SK-N-SH (cell line): ENCODE measurements at regions not wholly inside any gene's neighbourhood (a gene's known extent, or its start where the extent isn't known, plus 50 kb on each side); places are given as distances from the start of the nearest gene placed in this dataset.
A peak's percentile ranks its signal among the peaks of the same experiment; 100 is the strongest.

Source experiments
- CTCF ChIA-PET: fragments of 300-600, 350-600 bp; formaldehyde crosslinking; extraction: SDS; loops from one replicate; lab custom pipeline; 2021; lab: Yijun Ruan, JAX
- POLR2A ChIA-PET: fragments of 350-600 bp; sonication (Branson Sonifier 250); formaldehyde crosslinking; extraction: SDS; loops from one replicate; lab custom pipeline; 2020; ENCODE audit warnings: antibody characterized with exemption, inconsistent platforms; lab: Yijun Ruan, JAX
- DNase-seq: peaks from one replicate; pipeline ENCODE4 v3.0.0; 2012
- H2AFZ ChIP-seq: fragments of 200-600 bp; sonication (generic); 2 replicates; pipeline ENCODE4 v1.8.1; 2016; ENCODE audit warnings: antibody characterized with exemption, mild to moderate bottlenecking, low read depth
- H3F3A ChIP-seq: fragments of 200-600 bp; sonication (generic); replicated peaks from 2 replicates; pipeline ENCODE3; 2016; ENCODE audit warnings: antibody characterized with exemption, mild to moderate bottlenecking; ENCODE audit not compliant: insufficient read depth
- H3K27ac ChIP-seq, 2 experiments: fragments of 200-500 bp in 1 of 2; fragments of 200-600 bp in 1 of 2; sonication (Bioruptor generic) in 1 of 2; sonication (generic), shearing (Covaris generic) in 1 of 2; 2 replicates each; pipeline versions ENCODE4 v1.5.1 to v1.6.1; 2014 to 2016; ENCODE audit warnings: low read depth in 2 of 2, inconsistent platforms in 1 of 2, low read length in 1 of 2, mild to moderate bottlenecking in 1 of 2, mixed read lengths in 1 of 2
- H3K27me3 ChIP-seq: fragments of 200-600 bp; sonication (generic), shearing (Covaris generic); 2 replicates; pipeline ENCODE4 v1.6.1; 2016; ENCODE audit warnings: mixed run types; ENCODE audit not compliant: insufficient read depth
- H3K36me3 ChIP-seq, 2 experiments: fragments of 200-500 bp in 1 of 2; fragments of 200-600 bp in 1 of 2; sonication (Bioruptor generic) in 1 of 2; sonication (generic) in 1 of 2; replicated peaks in 1 of 2; 2 replicates each; pipeline versions ENCODE3 to v1.5.1; 2014 to 2016; ENCODE audit warnings: low read length in 1 of 2, mild to moderate bottlenecking in 1 of 2; ENCODE audit not compliant: insufficient read depth in 2 of 2, control insufficient read depth in 1 of 2
- H3K4me1 ChIP-seq, 2 experiments: fragments of 200-500 bp in 1 of 2; fragments of 200-600 bp in 1 of 2; sonication (Bioruptor generic) in 1 of 2; sonication (generic), shearing (Covaris generic) in 1 of 2; 2 replicates each; pipeline versions ENCODE4 v1.5.1 to v1.6.1; 2014 to 2016; ENCODE audit warnings: low read depth in 1 of 2, low read length in 1 of 2, mixed run types in 1 of 2; ENCODE audit not compliant: insufficient read depth in 2 of 2, control insufficient read depth in 1 of 2
- H3K4me2 ChIP-seq: fragments of 200-600 bp; sonication (generic), shearing (Covaris generic); 2 replicates; pipeline ENCODE4 v1.6.1; 2017; ENCODE audit warnings: mixed run types
- H3K4me3 ChIP-seq, 2 experiments: fragments of 200-500 bp in 1 of 2; fragments of 200-600 bp in 1 of 2; sonication (Bioruptor generic) in 1 of 2; sonication (generic), shearing (Covaris generic) in 1 of 2; 2 replicates each; pipeline versions ENCODE4 v1.5.1 to v1.8.1; 2014 to 2016; ENCODE audit warnings: low read depth in 2 of 2, inconsistent platforms in 1 of 2, low read length in 1 of 2, mild to moderate bottlenecking in 1 of 2, mixed read lengths in 1 of 2, moderate library complexity in 1 of 2
- H3K79me2 ChIP-seq: fragments of 200-600 bp; sonication (generic); 2 replicates; pipeline ENCODE4 v1.8.1; 2017; ENCODE audit warnings: mild to moderate bottlenecking; ENCODE audit not compliant: insufficient read depth
- H3K9ac ChIP-seq: fragments of 200-600 bp; sonication (generic); 2 replicates; pipeline ENCODE4 v1.6.1; 2017; ENCODE audit warnings: mixed run types
- H3K9me2 ChIP-seq: fragments of 200-600 bp; sonication (generic); 2 replicates; pipeline ENCODE4 v1.6.1; 2017; ENCODE audit warnings: mixed run types
- H3K9me3 ChIP-seq: fragments of 200-600 bp; sonication (generic); 2 replicates; pipeline ENCODE4 v1.6.1; 2017; ENCODE audit warnings: mixed run types, mild to moderate bottlenecking, moderate library complexity
- H4K20me1 ChIP-seq: fragments of 200-600 bp; sonication (generic); 2 replicates; pipeline ENCODE4 v1.6.1; 2017; ENCODE audit warnings: mild to moderate bottlenecking, mixed run types; ENCODE audit not compliant: insufficient read depth
- CHD2 ChIP-seq: fragments of 150-350 bp; IDR thresholded peaks from 2 replicates; pipeline ENCODE4 v1.6.1; 2018; ENCODE audit warnings: low read length; ENCODE audit not compliant: partially characterized antibody
- EP300 ChIP-seq, 2 experiments: IDR thresholded peaks; 2 replicates each; pipeline versions ENCODE4 v1.4.0 to v1.6.1; 2012; ENCODE audit warnings: borderline replicate concordance in 1 of 2, low read depth in 1 of 2, low read length in 1 of 2
- EZH2phosphoT487 ChIP-seq: fragments of 200-600 bp; sonication (generic); IDR thresholded peaks from 2 replicates; pipeline ENCODE4 v1.6.1; 2017; ENCODE audit warnings: low read depth, mixed run types, mild to moderate bottlenecking, antibody characterized with exemption, moderate library complexity, borderline replicate concordance
- FOSL2 ChIP-seq: IDR thresholded peaks from 2 replicates; pipeline ENCODE4 v1.4.0; 2012; ENCODE audit warnings: low read depth, mild to moderate bottlenecking, moderate library complexity, borderline replicate concordance
- FOXJ3 ChIP-seq: sonication (generic); formaldehyde crosslinking; IDR thresholded peaks from 2 replicates; pipeline ENCODE4 v1.5.1; 2020; ENCODE audit warnings: mild to moderate bottlenecking, missing genetic modification reagents
- MEF2A ChIP-seq: IDR thresholded peaks from 2 replicates; pipeline ENCODE4 v1.4.0; 2012; ENCODE audit warnings: low read depth, borderline replicate concordance
- MXI1 ChIP-seq: IDR thresholded peaks from 2 replicates; pipeline ENCODE4 v1.6.1; 2012; ENCODE audit warnings: mild to moderate bottlenecking, low read depth, low read length, improper control_type of control experiment
- NRF1 ChIP-seq: IDR thresholded peaks from 2 replicates; pipeline ENCODE4 v1.6.1; 2012; ENCODE audit warnings: low read depth, mild to moderate bottlenecking, low read length
- RAD21 ChIP-seq: IDR thresholded peaks from 2 replicates; pipeline ENCODE4 v1.6.1; 2012; ENCODE audit warnings: mild to moderate bottlenecking, low read length
- SIN3A ChIP-seq: IDR thresholded peaks from 2 replicates; pipeline ENCODE4 v1.6.1; 2012; ENCODE audit warnings: low read depth, mild to moderate bottlenecking, low read length, moderate library complexity, borderline replicate concordance
- SMC3 ChIP-seq: IDR thresholded peaks from 2 replicates; pipeline ENCODE4 v1.6.1; 2012; ENCODE audit warnings: low read depth, low read length, improper control_type of control experiment
- TAF1 ChIP-seq: IDR thresholded peaks from 2 replicates; pipeline ENCODE4 v1.6.1; 2012; ENCODE audit warnings: low read depth, mild to moderate bottlenecking, low read length, moderate library complexity, borderline replicate concordance
- TCF12 ChIP-seq: IDR thresholded peaks from 2 replicates; pipeline ENCODE4 v1.4.0; 2012
- TEAD4 ChIP-seq: IDR thresholded peaks from 2 replicates; pipeline ENCODE4 v1.4.0; 2012; ENCODE audit warnings: mild to moderate bottlenecking, borderline replicate concordance; ENCODE audit not compliant: insufficient read depth
- YY1 ChIP-seq: IDR thresholded peaks from 2 replicates; pipeline ENCODE4 v1.4.0; 2012; ENCODE audit warnings: low read depth, mild to moderate bottlenecking
- WGBS: methylation state at CpG from one replicate; pipeline ENCODE4 v1.1.6; 2017; ENCODE audit warnings: low lambda C conversion rate; 5-methylcytosine and 5-hydroxymethylcytosine counted together
- TF ChIP-seq, protein P1 (sequence below): IDR thresholded peaks from 2 replicates; pipeline ENCODE4 v1.4.0; 2012; ENCODE audit warnings: low read depth
- TF ChIP-seq, protein P2 (sequence below): fragments of 200-600 bp; sonication (generic); IDR thresholded peaks from 2 replicates; pipeline ENCODE4 v1.6.1; 2017; ENCODE audit warnings: antibody characterized with exemption, mild to moderate bottlenecking, moderate library complexity
- TF ChIP-seq, protein P3 (sequence below): IDR thresholded peaks from 2 replicates; pipeline ENCODE4; 2012
- TF ChIP-seq, protein P4 (sequence below): IDR thresholded peaks from 2 replicates; pipeline ENCODE4 v1.4.0; 2012; ENCODE audit warnings: low read depth, borderline replicate concordance

DNA sequence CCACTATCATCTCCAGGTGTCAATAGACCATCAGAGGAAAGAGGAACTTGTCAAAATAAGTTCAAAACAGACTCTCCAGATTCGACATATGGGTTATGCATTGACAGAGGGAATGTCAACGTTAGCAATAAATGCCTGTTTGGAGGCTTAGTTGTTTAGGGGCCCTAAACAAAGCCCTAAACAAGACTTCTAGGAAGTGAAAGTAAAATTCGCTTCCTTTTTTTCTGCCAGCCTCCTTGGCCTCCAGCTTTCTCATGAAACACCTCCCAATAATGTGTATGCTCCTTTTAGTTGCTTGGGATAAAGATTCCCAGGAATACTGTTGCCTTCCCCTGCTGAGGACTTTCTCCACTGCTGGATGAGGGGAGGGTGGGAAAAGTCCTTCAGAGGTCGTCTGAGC lies 70.9 kb upstream of the ARNT2 start:
- CTCF ChIA-PET = no interaction called here
- whole genome bisulfite sequencing = 11% methylated on average over 4 of the region's 4 CpGs
- TF ChIP-seq TAF1 (no peak), YY1 (no peak), FOSL2 (no peak), NRF1 (no peak), SMC3 (no peak), SIN3A (no peak), MEF2A (no peak), CHD2 (no peak), EP300 (IDR thresholded peaks at IDR 0.05; ENCODE audit: borderline replicate concordance in 1 of 2, low read depth in 1 of 2, low read length in 1 of 2) (no peak), RAD21 (no peak), EZH2phosphoT487 (no peak), TEAD4 (no peak), TCF12 (no peak), FOXJ3 (CRISPR knock-in tag) (no peak), MXI1 (no peak)
- TF ChIP-seq, protein P1, sequence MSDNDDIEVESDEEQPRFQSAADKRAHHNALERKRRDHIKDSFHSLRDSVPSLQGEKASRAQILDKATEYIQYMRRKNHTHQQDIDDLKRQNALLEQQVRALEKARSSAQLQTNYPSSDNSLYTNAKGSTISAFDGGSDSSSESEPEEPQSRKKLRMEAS = no peak
- TF ChIP-seq, protein P2, sequence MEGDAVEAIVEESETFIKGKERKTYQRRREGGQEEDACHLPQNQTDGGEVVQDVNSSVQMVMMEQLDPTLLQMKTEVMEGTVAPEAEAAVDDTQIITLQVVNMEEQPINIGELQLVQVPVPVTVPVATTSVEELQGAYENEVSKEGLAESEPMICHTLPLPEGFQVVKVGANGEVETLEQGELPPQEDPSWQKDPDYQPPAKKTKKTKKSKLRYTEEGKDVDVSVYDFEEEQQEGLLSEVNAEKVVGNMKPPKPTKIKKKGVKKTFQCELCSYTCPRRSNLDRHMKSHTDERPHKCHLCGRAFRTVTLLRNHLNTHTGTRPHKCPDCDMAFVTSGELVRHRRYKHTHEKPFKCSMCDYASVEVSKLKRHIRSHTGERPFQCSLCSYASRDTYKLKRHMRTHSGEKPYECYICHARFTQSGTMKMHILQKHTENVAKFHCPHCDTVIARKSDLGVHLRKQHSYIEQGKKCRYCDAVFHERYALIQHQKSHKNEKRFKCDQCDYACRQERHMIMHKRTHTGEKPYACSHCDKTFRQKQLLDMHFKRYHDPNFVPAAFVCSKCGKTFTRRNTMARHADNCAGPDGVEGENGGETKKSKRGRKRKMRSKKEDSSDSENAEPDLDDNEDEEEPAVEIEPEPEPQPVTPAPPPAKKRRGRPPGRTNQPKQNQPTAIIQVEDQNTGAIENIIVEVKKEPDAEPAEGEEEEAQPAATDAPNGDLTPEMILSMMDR = no peak
- TF ChIP-seq, protein P3, sequence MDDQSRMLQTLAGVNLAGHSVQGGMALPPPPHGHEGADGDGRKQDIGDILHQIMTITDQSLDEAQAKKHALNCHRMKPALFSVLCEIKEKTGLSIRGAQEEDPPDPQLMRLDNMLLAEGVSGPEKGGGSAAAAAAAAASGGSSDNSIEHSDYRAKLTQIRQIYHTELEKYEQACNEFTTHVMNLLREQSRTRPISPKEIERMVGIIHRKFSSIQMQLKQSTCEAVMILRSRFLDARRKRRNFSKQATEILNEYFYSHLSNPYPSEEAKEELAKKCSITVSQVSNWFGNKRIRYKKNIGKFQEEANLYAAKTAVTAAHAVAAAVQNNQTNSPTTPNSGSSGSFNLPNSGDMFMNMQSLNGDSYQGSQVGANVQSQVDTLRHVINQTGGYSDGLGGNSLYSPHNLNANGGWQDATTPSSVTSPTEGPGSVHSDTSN = no peak
- TF ChIP-seq, protein P4, sequence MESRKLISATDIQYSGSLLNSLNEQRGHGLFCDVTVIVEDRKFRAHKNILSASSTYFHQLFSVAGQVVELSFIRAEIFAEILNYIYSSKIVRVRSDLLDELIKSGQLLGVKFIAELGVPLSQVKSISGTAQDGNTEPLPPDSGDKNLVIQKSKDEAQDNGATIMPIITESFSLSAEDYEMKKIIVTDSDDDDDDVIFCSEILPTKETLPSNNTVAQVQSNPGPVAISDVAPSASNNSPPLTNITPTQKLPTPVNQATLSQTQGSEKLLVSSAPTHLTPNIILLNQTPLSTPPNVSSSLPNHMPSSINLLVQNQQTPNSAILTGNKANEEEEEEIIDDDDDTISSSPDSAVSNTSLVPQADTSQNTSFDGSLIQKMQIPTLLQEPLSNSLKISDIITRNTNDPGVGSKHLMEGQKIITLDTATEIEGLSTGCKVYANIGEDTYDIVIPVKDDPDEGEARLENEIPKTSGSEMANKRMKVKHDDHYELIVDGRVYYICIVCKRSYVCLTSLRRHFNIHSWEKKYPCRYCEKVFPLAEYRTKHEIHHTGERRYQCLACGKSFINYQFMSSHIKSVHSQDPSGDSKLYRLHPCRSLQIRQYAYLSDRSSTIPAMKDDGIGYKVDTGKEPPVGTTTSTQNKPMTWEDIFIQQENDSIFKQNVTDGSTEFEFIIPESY = no peak
- TF ChIP-seq, all 33 proteins: peak for 0

More for the DNA sequence above, 70.9 kb upstream of the ARNT2 start:
- Histone ChIP-seq H2AFZ (no peak overlapping the region), H3K4me2 (peak overlapping the region; percentile 44; the same call in 1 of the 2 replicates), H3K27ac (no peak overlapping the region), H4K20me1 (no peaks in the 10 kb centered on the region), H3F3A (no peaks in the 10 kb centered on the region), H3K4me1 (no peaks in the 10 kb centered on the region), H3K9ac (no peak overlapping the region), H3K79me2 (no peaks in the 10 kb centered on the region), H3K36me3 (no peaks in the 10 kb centered on the region), H3K9me3 (no peaks in the 10 kb centered on the region), H3K4me3 (peak overlapping the region; percentile 9 to 16; a peak in 1 of 4 replicates), H3K27me3 (no peaks in the 10 kb centered on the region; the same call in 1 of the 2 replicates), H3K9me2 (no peaks in the 10 kb centered on the region)
- DNase-seq = no peak
- POLR2A ChIA-PET = no interaction called here
